Activated T-cell treated with anti-CD3 and anti-CD28 coated beads, Interleukin-2, amount 50 U/mL, for 24 hours (primary cell): ENCODE measurements at regions not wholly inside any gene's neighbourhood (a gene's known extent, or its start where the extent isn't known, plus 50 kb on each side); places are given as distances from the start of the nearest gene placed in this dataset.
"Not testable (repeated sequence)": the region's sequence is repeated elsewhere in the genome, so short reads cannot be mapped to it uniquely, and the experiment has no call there.

Experiments
- DNase-seq: peaks from one replicate; pipeline ENCODE4 v3.0.0-alpha.2; 2020
- H3K27ac Mint-ChIP-seq: 2 replicates; pipeline ENCODE4 v1.8.0; 2020; ENCODE audit warnings: mild to moderate bottlenecking, mixed read lengths
- H3K27me3 Mint-ChIP-seq: 2 replicates; pipeline ENCODE4 v1.8.0; 2020; ENCODE audit warnings: mixed read lengths
- H3K36me3 Mint-ChIP-seq: 2 replicates; pipeline ENCODE4 v1.8.0; 2020; ENCODE audit warnings: low read depth, mixed read lengths
- H3K4me1 Mint-ChIP-seq: 2 replicates; pipeline ENCODE4 v1.8.0; 2020; ENCODE audit warnings: low read depth, mixed read lengths
- H3K4me3 Mint-ChIP-seq: 2 replicates; pipeline ENCODE4 v1.8.0; 2020; ENCODE audit warnings: mild to moderate bottlenecking, moderate library complexity, mixed read lengths
- H3K9me3 Mint-ChIP-seq: 2 replicates; pipeline ENCODE4 v1.8.0; 2020; ENCODE audit warnings: mixed read lengths

GRCh38 chr5:130365956-130366355 is 461.7 kb downstream of the CHSY3 start:
- Mint-ChIP-seq H3K4me1 (no peaks in the 10 kb centered on the region), H3K27ac (no peak overlapping the region), H3K9me3 (no peaks in the 10 kb centered on the region), H3K27me3 (no peaks in the 10 kb centered on the region), H3K36me3 (no peaks in the 10 kb centered on the region), H3K4me3 (no peak overlapping the region)
- DNase-seq, result no peak

GRCh38 chr5:130350131-130350530 is 445.9 kb downstream of the CHSY3 start:
- H3K4me3 Mint-ChIP-seq, result no peak overlapping the region
- no peak overlapping the region for H3K27ac Mint-ChIP-seq
- H3K27me3 Mint-ChIP-seq, result no peaks in the 10 kb centered on the region
- H3K4me1 Mint-ChIP-seq, result no peaks in the 10 kb centered on the region
- H3K9me3 Mint-ChIP-seq, result no peaks in the 10 kb centered on the region
- no peaks in the 10 kb centered on the region for H3K36me3 Mint-ChIP-seq
- no peak for DNase-seq

- H3K27me3 Mint-ChIP-seq, result no peaks in the 10 kb centered on the region
- no peak for DNase-seq
- no peak overlapping the region for H3K27ac Mint-ChIP-seq
- no peaks in the 10 kb centered on the region for H3K36me3 Mint-ChIP-seq
- H3K4me1 Mint-ChIP-seq, result no peaks in the 10 kb centered on the region
- no peaks in the 10 kb centered on the region for H3K9me3 Mint-ChIP-seq
- H3K4me3 Mint-ChIP-seq, result no peak overlapping the region
Observed at GRCh38 chr5:130337179-130337888, 433.1 kb downstream of the CHSY3 start.

GRCh38 chr5:130335117-130335516 is 430.9 kb downstream of the CHSY3 start:
- Mint-ChIP-seq H3K36me3 (no peaks in the 10 kb centered on the region), H3K27me3 (no peaks in the 10 kb centered on the region), H3K4me3 (no peak overlapping the region), H3K4me1 (no peaks in the 10 kb centered on the region), H3K9me3 (no peaks in the 10 kb centered on the region), H3K27ac (no peak overlapping the region)
- DNase-seq, result no peak

GRCh38 chr5:130333089-130333488 is 428.8 kb downstream of the CHSY3 start:
- DNase-seq, result no peak
- H3K4me1 Mint-ChIP-seq, result no peaks in the 10 kb centered on the region

GRCh38 chr5:130331332-130331731 is 427.1 kb downstream of the CHSY3 start:
- no peaks in the 10 kb centered on the region for H3K4me1 Mint-ChIP-seq
- H3K36me3 Mint-ChIP-seq, result no peaks in the 10 kb centered on the region
- H3K27ac Mint-ChIP-seq, result no peak overlapping the region
- H3K4me3 Mint-ChIP-seq, result no peak overlapping the region
- H3K27me3 Mint-ChIP-seq, result no peaks in the 10 kb centered on the region
- H3K9me3 Mint-ChIP-seq, result no peaks in the 10 kb centered on the region
- DNase-seq, result no peak

More at GRCh38 chr5:130333089-130333488, 428.8 kb downstream of the CHSY3 start:
- H3K4me3 Mint-ChIP-seq, result no peak overlapping the region
- H3K36me3 Mint-ChIP-seq, result no peaks in the 10 kb centered on the region
- no peaks in the 10 kb centered on the region for H3K9me3 Mint-ChIP-seq
- H3K27me3 Mint-ChIP-seq, result no peaks in the 10 kb centered on the region
- H3K27ac Mint-ChIP-seq, result no peak overlapping the region

GRCh38 chr5:130324953-130325671 is 420.8 kb downstream of the CHSY3 start:
- no peaks in the 10 kb centered on the region for H3K36me3 Mint-ChIP-seq
- no peaks in the 10 kb centered on the region for H3K27me3 Mint-ChIP-seq
- no peak for DNase-seq
- H3K4me3 Mint-ChIP-seq, result no peak overlapping the region
- H3K9me3 Mint-ChIP-seq, result peaks cover 10% of the 10 kb centered on the region
- no peak overlapping the region for H3K27ac Mint-ChIP-seq
- H3K4me1 Mint-ChIP-seq, result no peaks in the 10 kb centered on the region

- Mint-ChIP-seq H3K27ac (no peak overlapping the region), H3K9me3 (peaks cover 10% of the 10 kb centered on the region), H3K4me3 (no peak overlapping the region), H3K36me3 (no peaks in the 10 kb centered on the region), H3K27me3 (no peaks in the 10 kb centered on the region), H3K4me1 (no peaks in the 10 kb centered on the region)
- DNase-seq, result no peak
Observed at GRCh38 chr5:130323804-130324454, 419.7 kb downstream of the CHSY3 start.

GRCh38 chr5:130321931-130322330 is 417.7 kb downstream of the CHSY3 start:
- Mint-ChIP-seq H3K9me3 (peaks cover 10% of the 10 kb centered on the region), H3K27ac (no peak overlapping the region), H3K4me3 (no peak overlapping the region), H3K4me1 (no peaks in the 10 kb centered on the region), H3K27me3 (no peaks in the 10 kb centered on the region), H3K36me3 (no peaks in the 10 kb centered on the region)
- DNase-seq, result no peak

- H3K27me3 Mint-ChIP-seq, result no peaks in the 10 kb centered on the region
- H3K36me3 Mint-ChIP-seq, result no peaks in the 10 kb centered on the region
- no peak overlapping the region for H3K4me3 Mint-ChIP-seq
- peaks cover 7% of the 10 kb centered on the region for H3K9me3 Mint-ChIP-seq
- H3K4me1 Mint-ChIP-seq, result no peaks in the 10 kb centered on the region
- DNase-seq, result no peak
- no peak overlapping the region for H3K27ac Mint-ChIP-seq
Observed at GRCh38 chr5:130316971-130317680, 412.9 kb downstream of the CHSY3 start.

GRCh38 chr5:130295235-130295634 is 391.0 kb downstream of the CHSY3 start:
- no peaks in the 10 kb centered on the region for H3K4me1 Mint-ChIP-seq
- no peaks in the 10 kb centered on the region for H3K36me3 Mint-ChIP-seq
- no peaks in the 10 kb centered on the region for H3K9me3 Mint-ChIP-seq
- no peak overlapping the region for H3K27ac Mint-ChIP-seq
- DNase-seq, result no peak
- H3K27me3 Mint-ChIP-seq, result no peaks in the 10 kb centered on the region
- H3K4me3 Mint-ChIP-seq, result no peak overlapping the region

GRCh38 chr5:130294798-130295197 is 390.5 kb downstream of the CHSY3 start:
- H3K9me3 Mint-ChIP-seq, DNase-seq, H3K4me1 Mint-ChIP-seq, H3K27me3 Mint-ChIP-seq, H3K4me3 Mint-ChIP-seq, H3K36me3 Mint-ChIP-seq, H3K27ac Mint-ChIP-seq: not testable (repeated sequence)

- Mint-ChIP-seq H3K27ac (no peak overlapping the region), H3K27me3 (no peaks in the 10 kb centered on the region), H3K36me3 (no peaks in the 10 kb centered on the region), H3K9me3 (no peaks in the 10 kb centered on the region), H3K4me1 (no peaks in the 10 kb centered on the region), H3K4me3 (no peak overlapping the region)
- DNase-seq, result no peak
Observed at GRCh38 chr5:130290219-130290618, 386.0 kb downstream of the CHSY3 start.

GRCh38 chr5:130289132-130290088 is 385.1 kb downstream of the CHSY3 start:
- Mint-ChIP-seq H3K27ac (no peak overlapping the region), H3K36me3 (no peaks in the 10 kb centered on the region), H3K4me1 (no peaks in the 10 kb centered on the region), H3K27me3 (no peaks in the 10 kb centered on the region), H3K9me3 (no peaks in the 10 kb centered on the region), H3K4me3 (no peak overlapping the region)
- DNase-seq, result no peak
